Activated T-cell treated with anti-CD3 and anti-CD28 coated beads, Interleukin-2, amount 50 U/mL, for 4 hours (primary cell): ENCODE measurements at regions not wholly inside any gene's neighbourhood (a gene's known extent, or its start where the extent isn't known, plus 50 kb on each side); places are given as distances from the start of the nearest gene placed in this dataset.
"Not testable (repeated sequence)": the region's sequence is repeated elsewhere in the genome, so short reads cannot be mapped to it uniquely, and the experiment has no call there.

Experiments
- ATAC-seq, 2 donors: fragments of 200-7000 bp; cut with Tn5 transposase; one replicate each; pipeline ENCODE4 v1.10.0; 2021
- DNase-seq: peaks from one replicate; pipeline ENCODE4 v3.0.0-alpha.2; 2020
- H3K27me3 Mint-ChIP-seq: one replicate; pipeline ENCODE4 v1.8.0; 2021; ENCODE audit warnings: low read depth, mixed read lengths
- H3K36me3 Mint-ChIP-seq: one replicate; pipeline ENCODE4 v1.8.0; 2022; ENCODE audit warnings: mixed read lengths; ENCODE audit not compliant: insufficient read depth
- H3K4me1 Mint-ChIP-seq: one replicate; pipeline ENCODE4 v1.8.0; 2021; ENCODE audit warnings: low read depth, mixed read lengths
- H3K4me3 Mint-ChIP-seq: one replicate; pipeline ENCODE4 v1.8.0; 2021; ENCODE audit warnings: mild to moderate bottlenecking, moderate library complexity, mixed read lengths
- H3K9me3 Mint-ChIP-seq: one replicate; pipeline ENCODE4 v1.8.0; 2021; ENCODE audit warnings: mixed read lengths

- Mint-ChIP-seq H3K4me3 (no peak overlapping the region), H3K36me3 (no peaks in the 10 kb centered on the region), H3K9me3 (peaks cover 13% of the 10 kb centered on the region), H3K27me3 (peaks cover 45% of the 10 kb centered on the region), H3K4me1 (peaks cover 4% of the 10 kb centered on the region)
- no peak for DNase-seq
- ATAC-seq, result no peak
These were observed 93.2 kb downstream of the AKR1D1 start for GRCh38 chr7:138169441-138169851.

GRCh38 chr7:138170298-138170697, 94.0 kb downstream of the AKR1D1 start:
- no peak overlapping the region for H3K4me3 Mint-ChIP-seq
- H3K4me1 Mint-ChIP-seq, result peaks cover 4% of the 10 kb centered on the region
- ATAC-seq (no peak), DNase-seq (no peak)
- H3K36me3 Mint-ChIP-seq, result no peaks in the 10 kb centered on the region
- peaks cover 10% of the 10 kb centered on the region for H3K9me3 Mint-ChIP-seq
- peaks cover 48% of the 10 kb centered on the region for H3K27me3 Mint-ChIP-seq

- no peak overlapping the region for H3K4me3 Mint-ChIP-seq
- DNase-seq, result no peak
- ATAC-seq, result peak; percentile 46 to 70
- H3K27me3 Mint-ChIP-seq, result peaks cover 48% of the 10 kb centered on the region
- peaks cover 4% of the 10 kb centered on the region for H3K4me1 Mint-ChIP-seq
- peaks cover 10% of the 10 kb centered on the region for H3K9me3 Mint-ChIP-seq
- H3K36me3 Mint-ChIP-seq, result no peaks in the 10 kb centered on the region
These were observed 94.9 kb downstream of the AKR1D1 start for GRCh38 chr7:138170959-138171703.

- Mint-ChIP-seq H3K4me1 (peaks cover 4% of the 10 kb centered on the region), H3K36me3 (no peaks in the 10 kb centered on the region), H3K9me3 (peaks cover 10% of the 10 kb centered on the region), H3K27me3 (peaks cover 42% of the 10 kb centered on the region), H3K4me3 (no peak overlapping the region)
- ATAC-seq (peak in 1 of 2 donors; percentile 55), DNase-seq (no peak)
These were observed 97.3 kb downstream of the AKR1D1 start for GRCh38 chr7:138173548-138173947.

- Mint-ChIP-seq H3K4me1 (no peaks in the 10 kb centered on the region), H3K36me3 (no peaks in the 10 kb centered on the region), H3K27me3 (peaks cover 26% of the 10 kb centered on the region), H3K9me3 (peaks cover 10% of the 10 kb centered on the region), H3K4me3 (no peak overlapping the region)
- ATAC-seq, result no peak
- DNase-seq, result no peak
These were observed 99.8 kb downstream of the AKR1D1 start for GRCh38 chr7:138176060-138176459.

GRCh38 chr7:138184191-138184590, 107.9 kb downstream of the AKR1D1 start:
- no peak for DNase-seq
- Mint-ChIP-seq H3K27me3 (peaks cover 5% of the 10 kb centered on the region), H3K9me3 (peaks cover 12% of the 10 kb centered on the region), H3K36me3 (no peaks in the 10 kb centered on the region), H3K4me1 (no peaks in the 10 kb centered on the region), H3K4me3 (no peak overlapping the region)
- ATAC-seq, result no peak

GRCh38 chr7:138185132-138185908, 109.1 kb downstream of the AKR1D1 start:
- Mint-ChIP-seq H3K9me3 (peaks cover 12% of the 10 kb centered on the region), H3K4me3 (no peak overlapping the region), H3K27me3 (peaks cover 5% of the 10 kb centered on the region), H3K36me3 (no peaks in the 10 kb centered on the region), H3K4me1 (no peaks in the 10 kb centered on the region)
- DNase-seq (no peak), ATAC-seq (no peak)

- Mint-ChIP-seq H3K36me3 (no peaks in the 10 kb centered on the region), H3K4me1 (no peaks in the 10 kb centered on the region), H3K4me3 (no peak overlapping the region), H3K9me3 (peaks cover 12% of the 10 kb centered on the region), H3K27me3 (peaks cover 5% of the 10 kb centered on the region)
- ATAC-seq, result no peak
- no peak for DNase-seq
These were observed 110.7 kb downstream of the AKR1D1 start for GRCh38 chr7:138186951-138187351.

- no peaks in the 10 kb centered on the region for H3K36me3 Mint-ChIP-seq
- DNase-seq (no peak), ATAC-seq (no peak)
- peaks cover 12% of the 10 kb centered on the region for H3K9me3 Mint-ChIP-seq
- no peaks in the 10 kb centered on the region for H3K4me1 Mint-ChIP-seq
- no peak overlapping the region for H3K4me3 Mint-ChIP-seq
- H3K27me3 Mint-ChIP-seq, result peaks cover 3% of the 10 kb centered on the region
These were observed 112.1 kb downstream of the AKR1D1 start for GRCh38 chr7:138188290-138188858.

GRCh38 chr7:138194567-138194966, 118.3 kb downstream of the AKR1D1 start:
- Mint-ChIP-seq H3K4me3 (no peak overlapping the region), H3K27me3 (no peaks in the 10 kb centered on the region), H3K4me1 (no peaks in the 10 kb centered on the region), H3K9me3 (no peaks in the 10 kb centered on the region), H3K36me3 (no peaks in the 10 kb centered on the region)
- no peak for DNase-seq
- ATAC-seq, result no peak

- H3K9me3 Mint-ChIP-seq, result no peaks in the 10 kb centered on the region
- DNase-seq, result no peak
- H3K4me3 Mint-ChIP-seq, result no peak overlapping the region
- ATAC-seq, result no peak
- no peaks in the 10 kb centered on the region for H3K4me1 Mint-ChIP-seq
- H3K36me3 Mint-ChIP-seq, result no peaks in the 10 kb centered on the region
- H3K27me3 Mint-ChIP-seq, result no peaks in the 10 kb centered on the region
These were observed 118.9 kb downstream of the AKR1D1 start for GRCh38 chr7:138195151-138195571.

GRCh38 chr7:138196503-138196946, 120.3 kb downstream of the AKR1D1 start:
- H3K27me3 Mint-ChIP-seq, H3K36me3 Mint-ChIP-seq, H3K9me3 Mint-ChIP-seq, H3K4me1 Mint-ChIP-seq, H3K4me3 Mint-ChIP-seq, DNase-seq, ATAC-seq: not testable (repeated sequence)

- Mint-ChIP-seq H3K4me1 (no peaks in the 10 kb centered on the region), H3K9me3 (no peaks in the 10 kb centered on the region)
- no peak for ATAC-seq
These were observed 121.0 kb downstream of the AKR1D1 start for GRCh38 chr7:138196971-138197896.

More at GRCh38 chr7:138196971-138197896, 121.0 kb downstream of the AKR1D1 start:
- Mint-ChIP-seq H3K36me3 (no peaks in the 10 kb centered on the region), H3K27me3 (peaks cover 2% of the 10 kb centered on the region), H3K4me3 (no peak overlapping the region)
- DNase-seq, result no peak
